Endothelial cell of umbilical vein (primary cell): ENCODE measurements at regions not wholly inside any gene's neighbourhood (a gene's known extent, or its start where the extent isn't known, plus 50 kb on each side); places are given as distances from the start of the nearest gene placed in this dataset.

ENCODE experiments used
- EZH2 ChIP-seq: IDR thresholded peaks from 2 replicates; pipeline ENCODE4 v1.6.1; 2012; ENCODE audit warnings: borderline replicate concordance, low read depth, mild to moderate bottlenecking, moderate library complexity, low read length, inconsistent platforms; ENCODE audit not compliant: severe bottlenecking
- FOS ChIP-seq: IDR thresholded peaks from 2 replicates; pipeline ENCODE4 v1.6.1; 2011; ENCODE audit warnings: mild to moderate bottlenecking, low read length, moderate library complexity, borderline replicate concordance; ENCODE audit not compliant: insufficient read depth
- JUN ChIP-seq: IDR thresholded peaks from 2 replicates; pipeline ENCODE4 v1.6.1; 2011; ENCODE audit warnings: borderline replicate concordance, low read depth; ENCODE audit not compliant: insufficient read length, insufficient read depth
- MAX ChIP-seq: IDR thresholded peaks from 2 replicates; pipeline ENCODE4 v1.6.1; 2011; ENCODE audit not compliant: insufficient read depth, insufficient read length
- MYC ChIP-seq: IDR thresholded peaks from one replicate; pipeline ENCODE4 v1.6.1; 2011; ENCODE audit warnings: mild to moderate bottlenecking, low read depth, low read length
- POLR2A ChIP-seq: IDR thresholded peaks from 2 replicates; pipeline ENCODE4 v1.6.1; 2012; ENCODE audit warnings: low read depth, mild to moderate bottlenecking, control low read depth, low read length
- POLR2AphosphoS5 ChIP-seq: IDR thresholded peaks from 2 replicates; pipeline ENCODE4 v1.6.1; 2012; ENCODE audit warnings: low read depth, mild to moderate bottlenecking, control low read depth, low read length, moderate library complexity; ENCODE audit not compliant: insufficient read depth
- TF ChIP-seq, protein P1 (sequence below), 2 donors: IDR thresholded peaks; 1 replicate in 1 of 2; 2 replicates in 1 of 2; pipeline ENCODE4 v1.5.1; 2011; ENCODE audit warnings: low read length in 2 of 2, mild to moderate bottlenecking in 2 of 2, moderate library complexity in 2 of 2, control low read depth in 1 of 2, inconsistent platforms in 1 of 2, low read depth in 1 of 2; ENCODE audit not compliant: insufficient read depth in 1 of 2; ENCODE audit errors: extremely low read depth in 1 of 2

DNA sequence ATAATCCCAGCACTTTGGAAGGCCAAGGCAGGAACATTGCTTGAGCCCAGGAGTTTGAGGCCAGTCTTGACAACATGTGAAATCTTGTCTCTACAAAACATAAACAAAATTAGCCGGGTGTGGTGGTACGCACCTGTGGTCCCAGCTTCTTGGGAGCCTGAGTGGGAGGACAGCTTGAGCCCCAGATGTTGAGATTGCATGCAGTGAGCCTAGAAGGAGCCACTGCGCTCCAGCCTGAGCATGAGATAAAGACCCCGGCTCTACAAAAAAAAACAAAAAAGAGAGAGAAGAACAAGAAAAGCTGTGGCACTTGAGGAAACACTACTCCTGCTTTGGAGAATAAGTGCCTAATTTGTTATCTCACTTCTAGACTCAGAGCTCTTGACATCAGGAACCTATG, 146.6 kb downstream of the GLUL start:
- TF ChIP-seq POLR2A = no peak
- TF ChIP-seq, protein P1, sequence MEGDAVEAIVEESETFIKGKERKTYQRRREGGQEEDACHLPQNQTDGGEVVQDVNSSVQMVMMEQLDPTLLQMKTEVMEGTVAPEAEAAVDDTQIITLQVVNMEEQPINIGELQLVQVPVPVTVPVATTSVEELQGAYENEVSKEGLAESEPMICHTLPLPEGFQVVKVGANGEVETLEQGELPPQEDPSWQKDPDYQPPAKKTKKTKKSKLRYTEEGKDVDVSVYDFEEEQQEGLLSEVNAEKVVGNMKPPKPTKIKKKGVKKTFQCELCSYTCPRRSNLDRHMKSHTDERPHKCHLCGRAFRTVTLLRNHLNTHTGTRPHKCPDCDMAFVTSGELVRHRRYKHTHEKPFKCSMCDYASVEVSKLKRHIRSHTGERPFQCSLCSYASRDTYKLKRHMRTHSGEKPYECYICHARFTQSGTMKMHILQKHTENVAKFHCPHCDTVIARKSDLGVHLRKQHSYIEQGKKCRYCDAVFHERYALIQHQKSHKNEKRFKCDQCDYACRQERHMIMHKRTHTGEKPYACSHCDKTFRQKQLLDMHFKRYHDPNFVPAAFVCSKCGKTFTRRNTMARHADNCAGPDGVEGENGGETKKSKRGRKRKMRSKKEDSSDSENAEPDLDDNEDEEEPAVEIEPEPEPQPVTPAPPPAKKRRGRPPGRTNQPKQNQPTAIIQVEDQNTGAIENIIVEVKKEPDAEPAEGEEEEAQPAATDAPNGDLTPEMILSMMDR (IDR thresholded peaks at IDR 0.05; ENCODE audit: extremely low read depth in 1 of 2, insufficient read depth in 1 of 2, low read depth in 1 of 2, low read length in 2 of 2) = no peak
- no peak for TF ChIP-seq JUN
- TF ChIP-seq EZH2 = no peak
- TF ChIP-seq POLR2AphosphoS5 = no peak
- no peak for TF ChIP-seq MYC
- TF ChIP-seq MAX = no peak
- no peak for TF ChIP-seq FOS
